Stimulated activated memory B cell treated with anti-CD40 and anti-IgM and Interleukin-4, amounts not matched to agents 10 μg/mL and 1 μg/mL and 100 μg/mL, for 72 hours (primary cell): ENCODE measurements at regions not wholly inside any gene's neighbourhood (a gene's known extent, or its start where the extent isn't known, plus 50 kb on each side); places are given as distances from the start of the nearest gene placed in this dataset.

ENCODE experiments used
- ATAC-seq: fragments of 150-1000 bp; cut with Tn5 transposase; 2 replicates; pipeline ENCODE4 v1.10.0; 2021
- H3K27ac Mint-ChIP-seq: one replicate; pipeline ENCODE4 v1.8.0; 2022; ENCODE audit warnings: mild to moderate bottlenecking, mixed read lengths
- H3K27me3 Mint-ChIP-seq: one replicate; pipeline ENCODE4 v1.8.0; 2022; ENCODE audit warnings: mixed read lengths
- H3K36me3 Mint-ChIP-seq: one replicate; pipeline ENCODE4 v1.8.0; 2022; ENCODE audit warnings: mixed read lengths
- H3K4me1 Mint-ChIP-seq: one replicate; pipeline ENCODE4 v1.8.0; 2022; ENCODE audit warnings: mixed read lengths
- H3K4me3 Mint-ChIP-seq: one replicate; pipeline ENCODE4 v1.8.0; 2022; ENCODE audit warnings: mild to moderate bottlenecking, moderate library complexity, mixed read lengths
- H3K9me3 Mint-ChIP-seq: one replicate; pipeline ENCODE4 v1.8.0; 2022; ENCODE audit warnings: mixed read lengths

DNA sequence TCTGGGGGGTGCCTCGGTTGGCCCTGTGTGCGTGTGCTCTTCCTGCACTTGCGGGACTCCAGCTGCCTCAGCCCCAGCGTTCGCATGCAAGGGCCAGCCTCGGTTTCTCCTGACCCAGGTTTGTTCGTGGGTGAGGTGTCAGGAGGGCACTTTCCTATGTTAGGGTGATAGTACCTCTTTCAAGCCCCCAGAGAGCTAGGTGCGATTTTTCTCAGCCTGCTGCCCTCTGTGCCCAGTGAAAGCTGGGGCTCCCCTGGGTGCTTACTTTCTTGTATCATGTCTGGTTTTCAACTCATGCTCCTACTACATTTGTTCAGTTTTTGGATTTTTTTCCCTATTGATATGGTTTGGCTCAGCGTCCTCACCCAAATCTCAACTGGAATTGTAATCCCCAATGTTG, 289.2 kb downstream of the TEX29 start:
- no peaks in the 10 kb centered on the region for H3K36me3 Mint-ChIP-seq
- no peak overlapping the region for H3K27ac Mint-ChIP-seq
- no peaks in the 10 kb centered on the region for H3K4me1 Mint-ChIP-seq
- no peaks in the 10 kb centered on the region for H3K27me3 Mint-ChIP-seq
- peaks cover 4% of the 10 kb centered on the region for H3K9me3 Mint-ChIP-seq
- ATAC-seq: no peak
- H3K4me3 Mint-ChIP-seq: no peak overlapping the region

DNA sequence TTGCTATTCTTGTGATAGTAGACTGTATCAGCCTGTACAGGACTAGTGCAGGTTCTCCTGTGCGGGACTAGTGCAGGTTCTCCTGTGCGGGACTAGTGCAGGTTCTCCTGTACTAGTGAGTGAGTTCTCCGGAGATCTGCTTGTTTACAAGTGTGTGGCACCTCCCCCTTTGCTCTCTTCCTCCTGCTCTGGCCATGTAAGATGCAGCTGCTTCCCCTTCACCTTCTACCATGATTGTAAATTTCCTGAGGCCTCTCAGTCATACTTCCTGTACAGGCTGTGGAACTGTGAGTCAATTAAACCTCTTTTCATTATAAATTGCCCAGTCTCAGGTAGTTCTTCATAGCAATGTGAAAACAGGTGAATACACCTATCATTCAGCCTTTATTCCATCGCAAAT, 289.6 kb downstream of the TEX29 start:
- Mint-ChIP-seq H3K9me3 (peaks cover 4% of the 10 kb centered on the region), H3K27me3 (no peaks in the 10 kb centered on the region), H3K27ac (no peak overlapping the region), H3K36me3 (no peaks in the 10 kb centered on the region), H3K4me1 (no peaks in the 10 kb centered on the region), H3K4me3 (no peak overlapping the region)
- no peak for ATAC-seq

DNA sequence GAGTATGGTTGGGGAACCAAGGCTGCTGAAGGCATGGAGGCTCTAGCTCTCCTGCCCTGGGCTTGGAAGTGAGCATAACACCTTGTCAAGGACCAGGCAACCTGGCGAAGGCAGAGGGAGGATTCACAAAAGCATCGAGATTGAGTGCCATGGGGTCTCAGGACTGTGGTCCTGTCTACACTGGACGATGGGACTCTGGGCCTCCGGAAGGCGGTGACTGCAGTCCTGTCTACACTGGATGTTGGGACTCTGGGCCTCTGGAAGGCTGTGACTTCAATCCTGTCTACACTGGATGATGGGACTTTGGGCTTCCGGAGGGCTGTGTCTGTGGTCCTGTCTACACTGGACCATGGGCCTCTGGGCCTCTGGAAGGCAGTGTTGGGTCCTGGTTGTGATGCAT, 290.4 kb downstream of the TEX29 start:
- ATAC-seq: no peak
- H3K27ac Mint-ChIP-seq: no peak overlapping the region
- no peaks in the 10 kb centered on the region for H3K27me3 Mint-ChIP-seq
- peaks cover 4% of the 10 kb centered on the region for H3K9me3 Mint-ChIP-seq
- no peak overlapping the region for H3K4me3 Mint-ChIP-seq
- no peaks in the 10 kb centered on the region for H3K4me1 Mint-ChIP-seq
- no peaks in the 10 kb centered on the region for H3K36me3 Mint-ChIP-seq

DNA sequence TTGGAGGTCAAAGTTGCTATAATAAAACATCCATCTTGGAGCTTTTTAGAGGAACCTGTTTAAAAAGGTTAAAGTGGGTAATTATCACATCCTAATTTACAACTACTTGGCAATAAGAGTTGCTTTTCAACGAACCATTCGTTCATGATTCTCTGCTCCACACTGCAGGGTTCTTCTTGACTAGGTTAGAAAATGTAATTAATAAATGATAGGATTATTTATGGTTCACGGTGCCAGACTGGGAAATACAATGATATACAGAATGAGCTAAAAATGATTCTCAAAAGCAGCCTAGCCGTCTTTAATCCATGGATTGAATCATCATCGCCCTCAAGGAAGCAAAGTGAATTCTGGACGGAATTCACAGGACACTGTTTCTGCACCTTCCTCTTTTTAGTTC, 291.2 kb downstream of the TEX29 start:
- Mint-ChIP-seq H3K27me3 (no peaks in the 10 kb centered on the region), H3K9me3 (peaks cover 4% of the 10 kb centered on the region), H3K27ac (no peak overlapping the region), H3K4me1 (no peaks in the 10 kb centered on the region), H3K36me3 (no peaks in the 10 kb centered on the region), H3K4me3 (no peak overlapping the region)
- ATAC-seq: no peak

DNA sequence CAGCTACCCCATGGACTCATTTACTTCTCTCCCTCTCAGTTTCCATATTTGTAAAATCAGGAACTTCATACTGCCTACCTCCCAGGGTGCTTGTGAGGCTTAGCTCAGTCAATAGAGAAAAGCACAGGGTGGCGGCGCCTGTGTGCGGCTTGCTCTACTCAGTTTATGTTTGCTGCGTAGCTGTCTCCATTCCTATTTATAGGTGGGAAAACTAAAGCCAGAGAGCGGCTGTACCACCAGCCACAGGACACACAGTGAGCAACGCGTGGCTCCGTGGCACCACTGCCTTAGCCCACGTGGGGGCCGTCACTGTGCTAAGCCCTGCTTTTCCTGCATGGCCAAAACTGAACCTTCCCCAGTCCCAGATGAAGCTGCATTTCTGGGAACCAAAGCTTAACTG, 292.4 kb downstream of the TEX29 start:
- H3K4me1 Mint-ChIP-seq: no peaks in the 10 kb centered on the region
- H3K27ac Mint-ChIP-seq: no peak overlapping the region
- no peak for ATAC-seq
- no peak overlapping the region for H3K4me3 Mint-ChIP-seq
- no peaks in the 10 kb centered on the region for H3K36me3 Mint-ChIP-seq
- peaks cover 4% of the 10 kb centered on the region for H3K9me3 Mint-ChIP-seq
- H3K27me3 Mint-ChIP-seq: no peaks in the 10 kb centered on the region

DNA sequence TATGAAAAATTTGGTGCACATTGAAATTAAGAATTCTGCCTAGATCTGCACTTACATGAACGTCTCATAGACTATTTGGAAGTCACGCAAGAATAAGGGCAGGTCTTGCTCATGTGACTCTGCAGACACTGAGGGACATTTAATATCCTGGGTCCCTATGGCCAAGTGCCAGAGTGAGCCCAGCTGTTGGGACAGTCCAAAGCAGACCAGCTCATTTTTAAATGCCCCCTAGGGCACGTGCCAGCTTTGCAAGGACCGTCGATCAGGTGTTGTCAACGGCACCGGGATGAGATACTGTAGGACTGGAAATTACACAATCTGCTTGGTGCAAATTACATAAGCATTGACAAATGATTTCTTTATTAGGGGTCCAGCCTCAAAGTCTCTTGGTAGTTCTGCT, 293.6 kb downstream of the TEX29 start:
- no peaks in the 10 kb centered on the region for H3K36me3 Mint-ChIP-seq
- no peaks in the 10 kb centered on the region for H3K9me3 Mint-ChIP-seq
- no peaks in the 10 kb centered on the region for H3K27me3 Mint-ChIP-seq
- no peak overlapping the region for H3K27ac Mint-ChIP-seq
- no peak for ATAC-seq
- no peaks in the 10 kb centered on the region for H3K4me1 Mint-ChIP-seq
- no peak overlapping the region for H3K4me3 Mint-ChIP-seq

DNA sequence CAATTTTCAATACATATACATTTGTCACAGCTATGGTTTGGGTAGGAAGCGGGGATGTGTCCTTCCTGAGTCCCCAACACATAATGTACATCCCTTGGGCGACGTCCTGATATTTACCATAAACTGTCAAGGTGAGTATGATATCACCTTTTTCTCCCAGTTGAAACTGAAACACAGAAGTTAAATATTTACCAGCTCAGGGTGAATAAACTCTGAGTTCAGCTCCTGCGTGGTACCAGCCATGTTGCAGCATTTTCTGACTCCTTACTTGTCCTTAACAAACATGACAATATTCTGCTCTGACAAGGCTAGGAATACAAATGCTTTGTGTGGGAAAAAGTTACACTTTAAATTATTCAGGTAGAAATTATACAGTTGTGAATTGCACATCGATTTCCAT, 294.2 kb downstream of the TEX29 start:
- Mint-ChIP-seq H3K36me3 (no peaks in the 10 kb centered on the region), H3K4me1 (no peaks in the 10 kb centered on the region), H3K27me3 (no peaks in the 10 kb centered on the region), H3K4me3 (no peak overlapping the region), H3K27ac (no peak overlapping the region), H3K9me3 (no peaks in the 10 kb centered on the region)
- no peak for ATAC-seq

DNA sequence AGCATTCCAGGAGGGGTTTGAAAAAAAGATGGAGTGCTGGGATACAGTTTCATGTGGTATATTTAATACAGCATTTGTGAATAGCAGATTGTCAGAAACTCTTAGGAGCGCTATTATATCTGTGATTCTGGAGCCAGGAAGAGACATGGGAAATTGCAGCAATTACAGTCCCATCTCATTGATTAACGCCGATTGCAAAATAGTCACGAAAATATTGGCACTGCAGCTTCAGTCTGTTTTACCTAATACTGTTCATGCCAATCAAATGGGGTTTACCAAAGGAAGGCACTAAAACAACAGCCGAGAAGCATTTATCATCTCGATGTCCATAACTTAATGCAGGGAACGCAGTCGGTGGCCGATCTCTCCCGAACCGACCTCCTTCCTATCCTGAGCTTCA, 295.8 kb downstream of the TEX29 start:
- ATAC-seq: no peak
- Mint-ChIP-seq H3K4me3 (no peak overlapping the region), H3K27ac (no peak overlapping the region), H3K36me3 (no peaks in the 10 kb centered on the region), H3K27me3 (no peaks in the 10 kb centered on the region), H3K9me3 (no peaks in the 10 kb centered on the region), H3K4me1 (no peaks in the 10 kb centered on the region)

DNA sequence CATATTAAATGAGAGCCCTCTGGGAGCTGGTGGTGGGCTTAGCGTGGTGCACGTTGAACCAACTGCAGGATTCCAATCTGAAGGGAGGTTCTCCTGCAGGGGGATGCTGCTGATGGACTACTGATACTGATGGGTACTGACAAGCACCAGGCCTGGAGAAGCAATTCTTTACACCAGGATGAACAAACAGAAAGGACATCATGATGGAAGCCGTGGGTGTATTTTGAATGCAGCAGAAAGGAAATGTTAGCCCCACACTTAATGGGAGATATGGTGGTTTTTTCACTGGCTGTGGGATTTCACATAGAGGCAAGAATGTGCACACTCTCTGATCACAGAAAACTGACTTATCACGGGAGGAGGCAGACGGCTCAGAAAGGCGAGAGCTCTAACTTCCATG, 299.7 kb downstream of the TEX29 start:
- H3K36me3 Mint-ChIP-seq: no peaks in the 10 kb centered on the region
- no peak overlapping the region for H3K27ac Mint-ChIP-seq
- H3K4me3 Mint-ChIP-seq: no peak overlapping the region
- no peaks in the 10 kb centered on the region for H3K4me1 Mint-ChIP-seq
- ATAC-seq: no peak
- no peaks in the 10 kb centered on the region for H3K27me3 Mint-ChIP-seq
- H3K9me3 Mint-ChIP-seq: no peaks in the 10 kb centered on the region

DNA sequence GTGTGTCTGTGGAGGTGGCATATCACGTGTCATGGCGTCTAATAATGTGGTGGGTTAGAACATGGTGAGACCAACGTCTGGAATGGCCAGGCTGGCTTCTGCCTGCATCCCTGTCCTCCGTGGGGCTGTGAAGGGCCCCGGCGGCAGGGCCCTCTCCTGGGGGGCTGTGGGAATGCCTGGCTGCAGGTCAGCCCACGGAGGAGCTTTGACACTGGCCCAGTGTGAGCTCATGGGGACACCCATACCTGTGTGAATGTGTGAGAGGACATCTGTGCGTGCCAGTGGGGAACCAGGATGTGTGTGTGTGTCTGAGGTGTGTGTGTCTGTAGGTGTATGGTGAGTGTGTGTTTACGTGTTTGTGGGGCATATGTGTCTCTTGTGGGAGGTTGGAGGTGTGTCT, 300.1 kb downstream of the TEX29 start:
- ATAC-seq: no peak
- Mint-ChIP-seq H3K4me3 (no peak overlapping the region), H3K27ac (no peak overlapping the region), H3K4me1 (no peaks in the 10 kb centered on the region), H3K27me3 (no peaks in the 10 kb centered on the region), H3K9me3 (no peaks in the 10 kb centered on the region), H3K36me3 (no peaks in the 10 kb centered on the region)

DNA sequence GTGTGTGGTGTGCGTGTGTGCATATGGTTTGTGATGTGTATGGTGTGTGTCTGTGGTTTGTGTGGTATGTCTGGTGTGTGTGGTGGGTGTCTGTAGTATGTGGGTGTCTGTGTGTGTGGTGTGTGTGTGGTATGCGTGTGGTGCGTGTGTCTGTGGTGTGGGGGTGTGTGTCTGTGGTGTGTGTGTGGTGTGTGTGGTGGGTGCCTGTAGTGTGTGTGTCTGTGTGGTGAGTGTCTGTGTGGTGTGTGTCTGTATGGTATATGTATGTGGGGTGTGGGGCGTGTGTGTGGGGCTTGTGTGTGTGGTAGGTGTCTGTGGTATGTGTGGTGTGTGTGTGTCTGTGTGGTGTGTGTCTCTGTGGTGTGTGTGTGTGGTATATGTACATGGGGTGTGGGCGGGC, 300.7 kb downstream of the TEX29 start:
- Mint-ChIP-seq H3K4me1 (no peaks in the 10 kb centered on the region), H3K27ac (no peak overlapping the region), H3K4me3 (no peak overlapping the region), H3K36me3 (no peaks in the 10 kb centered on the region), H3K27me3 (no peaks in the 10 kb centered on the region), H3K9me3 (no peaks in the 10 kb centered on the region)
- ATAC-seq: no peak

DNA sequence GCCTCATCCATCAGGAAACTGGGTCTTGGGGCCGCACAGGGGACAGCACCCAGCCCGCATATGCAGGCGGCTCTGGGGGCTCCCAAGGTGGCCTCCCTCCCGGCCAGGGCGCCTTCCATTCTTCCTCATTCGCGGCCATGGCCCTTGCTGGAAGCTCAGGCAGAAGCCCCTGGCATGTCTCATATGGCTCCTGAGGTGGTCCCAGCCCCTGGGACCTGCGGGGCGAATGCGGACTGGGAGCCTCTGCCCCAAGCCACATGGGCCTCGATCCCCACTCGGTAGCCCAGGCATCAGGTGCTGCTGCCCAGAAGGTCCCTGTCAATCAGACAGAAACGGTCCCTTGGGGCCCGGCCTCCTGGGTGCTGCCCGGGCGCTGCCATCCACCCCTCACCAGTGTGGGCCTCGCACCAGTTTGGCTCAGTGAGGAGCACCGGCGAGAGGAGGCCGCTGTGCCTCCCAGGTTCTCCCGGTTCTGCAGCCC, 301.6 kb downstream of the TEX29 start:
- Mint-ChIP-seq H3K36me3 (no peaks in the 10 kb centered on the region), H3K9me3 (no peaks in the 10 kb centered on the region), H3K4me1 (no peaks in the 10 kb centered on the region), H3K27me3 (no peaks in the 10 kb centered on the region), H3K27ac (no peak overlapping the region), H3K4me3 (no peak overlapping the region)
- ATAC-seq: no peak

DNA sequence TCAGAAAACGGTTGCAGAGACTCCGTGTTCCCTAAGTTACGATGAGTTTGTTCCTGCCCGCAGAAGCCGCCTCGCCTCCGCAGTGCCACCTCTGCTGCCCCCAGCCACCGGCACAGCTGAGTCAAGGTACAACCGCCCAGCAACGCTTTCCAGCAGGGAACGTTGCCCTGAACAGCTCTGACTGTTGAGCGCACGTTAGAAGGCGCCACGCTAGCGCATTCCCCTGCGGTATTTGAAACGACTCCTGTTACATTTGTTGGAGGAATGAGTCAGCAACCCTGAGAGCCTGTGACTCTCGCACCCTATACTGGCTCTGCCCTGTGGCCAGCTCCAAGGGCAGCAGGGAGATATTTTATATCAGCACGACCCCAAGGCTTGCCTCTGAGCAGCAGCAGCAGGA, 302.8 kb downstream of the TEX29 start:
- ATAC-seq: no peak
- Mint-ChIP-seq H3K36me3 (no peaks in the 10 kb centered on the region), H3K27ac (no peak overlapping the region), H3K4me1 (no peaks in the 10 kb centered on the region), H3K27me3 (no peaks in the 10 kb centered on the region), H3K4me3 (no peak overlapping the region), H3K9me3 (no peaks in the 10 kb centered on the region)

DNA sequence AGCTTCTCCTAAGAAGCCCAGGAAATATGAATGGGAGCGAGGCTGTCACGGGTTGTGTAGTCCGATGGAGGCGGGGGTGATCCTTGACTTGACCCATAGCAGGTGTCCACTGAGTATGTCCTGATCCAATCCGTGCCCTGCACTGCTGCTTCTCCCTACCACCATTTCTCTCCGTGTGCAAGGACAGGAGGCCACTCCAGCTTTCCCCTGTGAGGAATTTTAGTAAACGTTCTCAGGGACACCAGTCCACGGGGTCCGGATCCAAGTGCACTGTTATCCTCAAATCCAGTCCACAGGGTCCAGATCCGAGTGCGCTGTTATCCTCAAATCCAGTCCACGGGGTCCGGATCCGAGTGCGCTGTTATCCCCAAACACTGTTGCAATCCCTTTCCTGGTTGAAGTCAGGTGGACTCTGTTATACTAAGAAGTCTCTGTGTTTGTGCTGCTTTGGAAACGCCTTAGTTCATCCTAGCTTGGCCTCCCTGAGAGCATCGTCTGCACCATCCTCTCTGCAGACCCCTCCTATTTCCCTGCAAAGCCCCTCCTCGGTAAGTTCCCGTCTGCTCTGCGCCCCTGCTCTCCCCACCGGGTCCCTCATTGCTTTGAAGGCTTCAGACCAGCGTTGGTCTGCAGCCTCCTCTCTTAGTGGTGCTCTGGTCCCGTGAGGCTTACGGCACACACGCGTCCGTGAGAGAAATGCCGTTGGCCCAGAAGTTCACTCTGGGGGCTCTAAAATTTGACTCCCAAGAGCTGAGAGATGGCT, 303.5 kb downstream of the TEX29 start:
- H3K9me3 Mint-ChIP-seq: peaks cover 2% of the 10 kb centered on the region
- ATAC-seq: no peak

DNA sequence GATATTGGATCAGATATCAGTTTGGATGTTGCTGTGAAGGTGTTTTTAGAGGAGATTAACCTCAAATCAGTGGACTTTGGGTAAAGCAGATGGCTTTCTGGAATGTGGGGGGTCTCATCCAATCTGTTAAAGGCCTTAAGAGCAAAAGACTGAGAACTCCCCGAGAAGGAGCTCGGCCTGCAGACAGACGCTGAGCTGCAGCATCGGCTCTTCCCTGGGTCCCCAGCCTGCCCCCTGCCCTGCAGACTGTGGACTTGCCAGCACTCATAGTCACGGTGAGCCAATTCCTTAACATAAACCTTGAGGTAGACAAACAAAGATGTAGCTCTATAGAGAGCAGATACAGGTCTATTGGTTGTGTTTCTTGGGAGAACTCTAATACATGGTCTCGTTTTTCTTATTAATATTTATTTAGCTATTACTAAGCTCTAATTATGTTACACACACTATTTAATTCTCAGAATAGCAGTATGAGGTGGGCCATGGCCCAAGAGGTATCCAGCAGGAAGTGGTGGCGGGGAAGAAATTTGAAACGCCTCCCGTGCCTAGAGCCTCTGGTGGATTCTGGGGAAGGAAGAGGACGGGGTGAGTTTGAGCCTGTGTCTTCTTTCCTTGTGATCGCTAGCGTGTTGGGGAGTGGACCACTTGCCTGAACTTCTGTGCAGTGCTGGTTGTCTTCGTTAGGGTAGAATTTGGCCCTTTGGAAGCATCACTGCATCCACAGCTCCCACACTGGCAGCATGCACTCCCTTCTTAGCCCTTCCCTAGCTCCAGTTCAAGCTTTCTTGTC, 305.3 kb downstream of the TEX29 start:
- Mint-ChIP-seq H3K36me3 (no peaks in the 10 kb centered on the region), H3K9me3 (peaks cover 2% of the 10 kb centered on the region), H3K4me3 (no peak overlapping the region), H3K27ac (no peak overlapping the region), H3K4me1 (no peaks in the 10 kb centered on the region), H3K27me3 (no peaks in the 10 kb centered on the region)
- no peak for ATAC-seq

More for the DNA sequence above, 303.5 kb downstream of the TEX29 start:
- no peaks in the 10 kb centered on the region for H3K27me3 Mint-ChIP-seq
- H3K4me3 Mint-ChIP-seq: no peak overlapping the region
- no peaks in the 10 kb centered on the region for H3K4me1 Mint-ChIP-seq
- H3K36me3 Mint-ChIP-seq: no peaks in the 10 kb centered on the region
- H3K27ac Mint-ChIP-seq: no peak overlapping the region
